Nephron (organoid): ENCODE measurements at regions not wholly inside any gene's neighbourhood (a gene's known extent, or its start where the extent isn't known, plus 50 kb on each side); places are given as distances from the start of the nearest gene placed in this dataset.
"Not testable (repeated sequence)": the region's sequence is repeated elsewhere in the genome, so short reads cannot be mapped to it uniquely, and the experiment has no call there.

Source experiments
- H3K27ac Mint-ChIP-seq, 3 experiments: 2 replicates each; pipeline ENCODE4 v1.8.0; 2020; ENCODE audit warnings: mixed read lengths in 3 of 3, mild to moderate bottlenecking in 2 of 3, moderate library complexity in 1 of 3
- H3K27me3 Mint-ChIP-seq: 2 replicates; pipeline ENCODE4 v1.8.0; 2021; ENCODE audit warnings: low read depth, mild to moderate bottlenecking, moderate library complexity, mixed read lengths
- H3K36me3 Mint-ChIP-seq: 2 replicates; pipeline ENCODE4 v1.8.0; 2020; ENCODE audit warnings: low read depth, mixed read lengths
- H3K4me1 Mint-ChIP-seq: 2 replicates; pipeline ENCODE4 v1.8.0; 2020; ENCODE audit warnings: mixed read lengths
- H3K4me3 Mint-ChIP-seq, 3 experiments: 2 replicates each; pipeline ENCODE4 v1.8.0; 2020; ENCODE audit warnings: mild to moderate bottlenecking in 3 of 3, mixed read lengths in 3 of 3, moderate library complexity in 2 of 3
- H3K9me3 Mint-ChIP-seq: 2 replicates; pipeline ENCODE4 v1.8.0; 2020; ENCODE audit warnings: mixed read lengths
- TF ChIP-seq, protein P1 (sequence below), 3 experiments: fragments of 200-600 bp; sonication (generic); IDR thresholded peaks; one replicate each; pipeline ENCODE4 v1.5.0; 2021; ENCODE audit warnings: antibody characterized with exemption in 3 of 3; ENCODE audit not compliant: unreplicated experiment in 3 of 3

DNA sequence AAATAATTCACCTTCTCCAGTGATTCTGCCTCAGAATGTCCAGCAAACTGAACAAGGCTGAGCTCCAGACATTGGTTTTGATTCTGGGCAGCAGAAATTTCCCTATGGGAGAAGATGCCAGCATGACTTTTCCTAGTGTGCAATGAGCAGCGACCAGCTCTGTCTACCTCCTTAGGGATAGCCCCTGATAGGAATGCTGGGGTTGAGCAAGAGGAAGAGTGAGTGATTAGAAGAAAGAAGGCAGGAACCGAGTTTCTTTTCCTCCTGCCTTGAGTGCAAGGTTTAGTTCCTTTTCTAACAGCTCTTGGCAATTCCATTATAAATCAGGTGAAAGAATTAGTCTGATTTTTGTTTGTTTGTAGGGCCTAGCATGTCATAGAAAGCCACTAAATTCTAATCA is 379.0 kb downstream of the DAD1 start:
- Mint-ChIP-seq H3K9me3 (no peaks in the 10 kb centered on the region), H3K27me3 (no peaks in the 10 kb centered on the region), H3K36me3 (no peaks in the 10 kb centered on the region), H3K27ac (no peak overlapping the region), H3K4me3 (no peak overlapping the region), H3K4me1 (no peaks in the 10 kb centered on the region)
- TF ChIP-seq, protein P1, sequence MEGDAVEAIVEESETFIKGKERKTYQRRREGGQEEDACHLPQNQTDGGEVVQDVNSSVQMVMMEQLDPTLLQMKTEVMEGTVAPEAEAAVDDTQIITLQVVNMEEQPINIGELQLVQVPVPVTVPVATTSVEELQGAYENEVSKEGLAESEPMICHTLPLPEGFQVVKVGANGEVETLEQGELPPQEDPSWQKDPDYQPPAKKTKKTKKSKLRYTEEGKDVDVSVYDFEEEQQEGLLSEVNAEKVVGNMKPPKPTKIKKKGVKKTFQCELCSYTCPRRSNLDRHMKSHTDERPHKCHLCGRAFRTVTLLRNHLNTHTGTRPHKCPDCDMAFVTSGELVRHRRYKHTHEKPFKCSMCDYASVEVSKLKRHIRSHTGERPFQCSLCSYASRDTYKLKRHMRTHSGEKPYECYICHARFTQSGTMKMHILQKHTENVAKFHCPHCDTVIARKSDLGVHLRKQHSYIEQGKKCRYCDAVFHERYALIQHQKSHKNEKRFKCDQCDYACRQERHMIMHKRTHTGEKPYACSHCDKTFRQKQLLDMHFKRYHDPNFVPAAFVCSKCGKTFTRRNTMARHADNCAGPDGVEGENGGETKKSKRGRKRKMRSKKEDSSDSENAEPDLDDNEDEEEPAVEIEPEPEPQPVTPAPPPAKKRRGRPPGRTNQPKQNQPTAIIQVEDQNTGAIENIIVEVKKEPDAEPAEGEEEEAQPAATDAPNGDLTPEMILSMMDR (IDR thresholded peaks at IDR 0.05; ENCODE audit: unreplicated experiment in 3 of 3) = no peak

DNA sequence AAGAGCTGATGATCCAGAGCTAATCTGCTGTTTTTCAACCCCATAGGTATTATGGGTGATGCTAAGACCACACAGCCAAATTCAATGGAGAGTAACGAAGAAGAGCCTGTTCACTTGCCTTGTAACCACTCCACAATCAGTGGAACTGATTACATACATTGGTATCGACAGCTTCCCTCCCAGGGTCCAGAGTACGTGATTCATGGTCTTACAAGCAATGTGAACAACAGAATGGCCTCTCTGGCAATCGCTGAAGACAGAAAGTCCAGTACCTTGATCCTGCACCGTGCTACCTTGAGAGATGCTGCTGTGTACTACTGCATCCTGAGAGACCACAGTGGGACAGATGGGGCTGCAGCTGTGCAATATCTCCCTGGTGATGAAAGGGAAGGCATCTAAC is 386.0 kb downstream of the DAD1 start:
- Mint-ChIP-seq H3K4me3 (no peak overlapping the region), H3K27me3 (no peaks in the 10 kb centered on the region), H3K36me3 (no peaks in the 10 kb centered on the region), H3K27ac (no peak overlapping the region), H3K4me1 (no peaks in the 10 kb centered on the region), H3K9me3 (peaks cover 4% of the 10 kb centered on the region)
- TF ChIP-seq, protein P1 (IDR thresholded peaks at IDR 0.05; ENCODE audit: unreplicated experiment in 3 of 3) = no peak

DNA sequence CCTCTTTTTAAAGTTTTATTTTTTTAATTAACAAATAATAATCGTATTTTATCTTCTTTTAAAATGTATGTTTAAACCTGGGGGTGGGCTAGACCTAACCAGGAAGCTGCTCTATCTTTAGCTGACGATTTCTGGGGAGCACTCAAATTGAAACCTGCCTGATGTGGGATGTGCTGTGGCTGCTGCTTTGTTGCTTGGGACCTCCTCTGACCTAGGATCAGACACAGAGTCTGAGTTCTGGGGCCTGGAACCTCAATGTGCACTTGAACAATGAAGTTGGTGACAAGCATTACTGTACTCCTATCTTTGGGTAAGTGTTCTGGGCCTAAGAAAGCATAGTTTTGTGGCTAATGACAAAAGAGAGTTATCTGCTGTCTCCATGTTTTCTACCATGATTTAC is 386.7 kb downstream of the DAD1 start:
- H3K36me3 Mint-ChIP-seq = no peaks in the 10 kb centered on the region
- TF ChIP-seq, protein P1 (IDR thresholded peaks at IDR 0.05; ENCODE audit: unreplicated experiment in 3 of 3) = no peak
- H3K9me3 Mint-ChIP-seq = peaks cover 9% of the 10 kb centered on the region
- H3K27ac Mint-ChIP-seq = no peak overlapping the region
- no peaks in the 10 kb centered on the region for H3K27me3 Mint-ChIP-seq
- H3K4me3 Mint-ChIP-seq = no peak overlapping the region
- no peaks in the 10 kb centered on the region for H3K4me1 Mint-ChIP-seq

DNA sequence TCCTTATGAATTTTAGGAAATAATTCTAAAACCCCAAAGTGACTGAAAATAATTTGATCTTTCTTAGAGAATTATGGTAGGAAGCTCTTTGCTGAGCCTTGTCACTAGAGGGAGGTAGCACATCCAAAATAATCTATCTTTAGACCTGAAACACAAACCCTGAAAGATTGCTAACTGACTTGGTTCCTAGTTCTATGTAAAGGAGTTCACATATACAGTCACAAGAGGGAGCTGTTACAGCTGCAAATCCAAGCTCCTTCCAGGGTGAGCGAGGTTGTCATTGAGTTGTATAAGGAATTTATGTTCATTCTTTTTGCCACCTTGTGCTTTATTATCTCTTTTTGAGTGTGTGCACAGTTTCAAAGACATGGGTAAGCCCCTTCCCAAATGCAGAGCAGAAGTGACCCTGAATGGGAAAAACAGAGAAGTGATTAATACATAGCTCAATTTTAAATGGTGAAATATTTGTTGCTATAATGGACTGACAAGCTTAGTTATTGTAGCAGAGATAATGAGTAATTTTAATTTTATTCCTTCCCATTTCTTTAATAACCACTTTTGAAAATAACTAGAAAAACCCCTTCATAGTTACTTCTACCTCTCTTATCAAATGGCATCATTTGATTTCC is 387.9 kb downstream of the DAD1 start:
- TF ChIP-seq, protein P1 (IDR thresholded peaks at IDR 0.05; ENCODE audit: unreplicated experiment in 3 of 3) = peak; percentile 58 to 70 (median 70)
- H3K4me1 Mint-ChIP-seq = no peaks in the 10 kb centered on the region
- no peak overlapping the region for H3K27ac Mint-ChIP-seq
- H3K27me3 Mint-ChIP-seq = no peaks in the 10 kb centered on the region
- H3K9me3 Mint-ChIP-seq = peaks cover 9% of the 10 kb centered on the region
- H3K4me3 Mint-ChIP-seq = no peak overlapping the region
- H3K36me3 Mint-ChIP-seq = no peaks in the 10 kb centered on the region

DNA sequence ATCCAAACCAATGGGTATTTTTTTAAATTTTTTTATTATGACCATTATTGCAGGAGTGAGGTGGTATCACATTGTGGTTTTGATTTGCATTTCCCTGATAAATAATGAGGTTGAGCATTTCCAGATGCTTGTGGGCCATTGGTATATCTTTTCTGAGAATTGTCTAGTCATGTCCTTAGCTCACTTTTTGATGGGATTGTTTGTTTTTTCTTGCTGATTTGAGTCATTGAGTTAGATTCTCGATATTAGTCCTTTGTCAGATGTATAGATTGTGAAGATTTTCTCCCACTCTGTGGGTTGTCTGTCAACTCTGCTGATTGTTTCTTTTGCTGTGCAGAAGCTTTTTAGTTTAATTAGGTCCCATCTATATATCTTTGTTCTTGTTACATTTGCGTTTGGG is 388.9 kb downstream of the DAD1 start:
- not testable (repeated sequence) for H3K27ac Mint-ChIP-seq, H3K9me3 Mint-ChIP-seq, H3K36me3 Mint-ChIP-seq, H3K4me1 Mint-ChIP-seq, H3K4me3 Mint-ChIP-seq, H3K27me3 Mint-ChIP-seq

DNA sequence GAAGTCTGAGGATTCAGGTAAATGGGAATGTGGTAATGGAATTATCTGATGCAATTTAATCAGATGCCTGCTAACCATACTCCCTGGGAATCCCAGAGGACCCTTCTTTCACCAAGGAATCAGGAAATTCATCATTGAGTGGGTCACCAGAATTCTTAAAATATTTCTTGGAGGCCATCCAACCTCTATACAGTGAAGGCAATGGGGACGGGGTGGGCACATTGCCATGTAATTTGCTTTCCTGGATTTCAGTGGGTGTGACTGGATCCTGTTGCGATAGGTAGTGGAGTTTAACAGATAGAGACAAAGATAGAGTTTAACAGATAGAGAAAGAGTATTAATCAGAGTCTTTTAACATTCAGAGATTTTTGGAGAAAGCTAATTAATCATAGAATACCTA is 394.4 kb downstream of the DAD1 start:
- Mint-ChIP-seq H3K9me3 (peaks cover 6% of the 10 kb centered on the region), H3K4me3 (no peak overlapping the region), H3K27ac (no peak overlapping the region), H3K27me3 (peaks cover 4% of the 10 kb centered on the region), H3K4me1 (no peaks in the 10 kb centered on the region), H3K36me3 (no peaks in the 10 kb centered on the region)
- TF ChIP-seq, protein P1 (IDR thresholded peaks at IDR 0.05; ENCODE audit: unreplicated experiment in 3 of 3) = no peak
